ENCODE measurements at regions not wholly inside any gene's neighbourhood (a gene's known extent, or its start where the extent isn't known, plus 50 kb on each side); places are given as distances from the start of the nearest gene placed in this dataset.

DNA sequence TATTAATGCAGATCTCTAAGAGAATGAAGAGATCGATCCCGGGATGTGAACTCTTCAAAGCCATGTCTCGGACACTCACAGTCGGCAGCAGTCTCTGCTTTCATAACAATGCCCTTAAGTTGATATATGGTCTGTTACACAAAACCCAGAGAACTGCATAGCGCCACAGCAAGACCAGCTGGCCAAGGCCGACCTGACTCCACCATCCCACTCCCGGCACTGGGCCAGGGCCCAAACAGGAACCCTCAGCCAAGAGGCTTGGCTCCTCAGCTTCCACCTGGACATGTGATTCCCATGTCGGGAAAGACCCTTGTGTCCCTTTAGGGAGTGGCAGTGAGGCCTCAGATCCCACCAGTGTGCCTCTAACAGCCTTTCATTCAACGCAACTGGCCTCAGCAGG lies 106.6 kb upstream of the RNF32 start:
- no peak for TF ChIP-seq GATA2 (IDR thresholded peaks at IDR 0.05; ENCODE audit: insufficient read depth, insufficient read length, low read depth, low read length)
- TF ChIP-seq, protein P1, sequence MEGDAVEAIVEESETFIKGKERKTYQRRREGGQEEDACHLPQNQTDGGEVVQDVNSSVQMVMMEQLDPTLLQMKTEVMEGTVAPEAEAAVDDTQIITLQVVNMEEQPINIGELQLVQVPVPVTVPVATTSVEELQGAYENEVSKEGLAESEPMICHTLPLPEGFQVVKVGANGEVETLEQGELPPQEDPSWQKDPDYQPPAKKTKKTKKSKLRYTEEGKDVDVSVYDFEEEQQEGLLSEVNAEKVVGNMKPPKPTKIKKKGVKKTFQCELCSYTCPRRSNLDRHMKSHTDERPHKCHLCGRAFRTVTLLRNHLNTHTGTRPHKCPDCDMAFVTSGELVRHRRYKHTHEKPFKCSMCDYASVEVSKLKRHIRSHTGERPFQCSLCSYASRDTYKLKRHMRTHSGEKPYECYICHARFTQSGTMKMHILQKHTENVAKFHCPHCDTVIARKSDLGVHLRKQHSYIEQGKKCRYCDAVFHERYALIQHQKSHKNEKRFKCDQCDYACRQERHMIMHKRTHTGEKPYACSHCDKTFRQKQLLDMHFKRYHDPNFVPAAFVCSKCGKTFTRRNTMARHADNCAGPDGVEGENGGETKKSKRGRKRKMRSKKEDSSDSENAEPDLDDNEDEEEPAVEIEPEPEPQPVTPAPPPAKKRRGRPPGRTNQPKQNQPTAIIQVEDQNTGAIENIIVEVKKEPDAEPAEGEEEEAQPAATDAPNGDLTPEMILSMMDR (IDR thresholded peaks at IDR 0.05; ENCODE audit: extremely low read depth in 1 of 2, insufficient read depth in 1 of 2, low read depth in 1 of 2, low read length in 2 of 2), result no peak
- no peak for TF ChIP-seq FOS (IDR thresholded peaks at IDR 0.05; ENCODE audit: borderline replicate concordance, insufficient read depth, low read length)
- H3K27me3 ChIP-seq (ENCODE audit: control insufficient read depth in 2 of 2, insufficient read depth in 2 of 2, low read length in 2 of 2), result no peaks in the 10 kb centered on the region
- ChIA-PET CTCF (no interaction called here), POLR2A (no interaction called here)
- no peak overlapping the region for H3K27ac ChIP-seq (ENCODE audit: insufficient read depth, low read depth, low read length)
- no peaks in the 10 kb centered on the region for H3K4me1 ChIP-seq (ENCODE audit: control insufficient read depth, extremely low read depth, insufficient read depth, low read length)
- BruUV-seq (replicated peaks), result no TSS peak
- H3K36me3 ChIP-seq (ENCODE audit: control insufficient read depth in 2 of 2, extremely low read depth in 1 of 2, insufficient read depth in 2 of 2, low read length in 2 of 2), result no peaks in the 10 kb centered on the region
- DNase-seq (ENCODE audit: low read depth, low spot score) (no peak), FAIRE-seq (no peak)
- intact Hi-C loops (cut with micrococcal nuclease), result no loop called here
- no peaks in the 10 kb centered on the region for H4K20me1 ChIP-seq (replicated peaks; ENCODE audit: control insufficient read depth, extremely low read depth, insufficient read depth, low read length)
- H3K9ac ChIP-seq (replicated peaks; ENCODE audit: extremely low read depth, insufficient read depth, low read length), result no peak overlapping the region
- no peak overlapping the region for H2AFZ ChIP-seq (ENCODE audit: low read depth, low read length)
- no peak overlapping the region for H3K4me3 ChIP-seq (replicated peaks in 1 of 3; ENCODE audit: insufficient read depth in 1 of 3, low read depth in 1 of 3, low read length in 3 of 3)
- H3K79me2 ChIP-seq (ENCODE audit: control insufficient read depth, insufficient read depth, low read length), result no peaks in the 10 kb centered on the region
- no peaks in the 10 kb centered on the region for H3K9me3 ChIP-seq (replicated peaks; ENCODE audit: control insufficient read depth, insufficient read depth, low read length)
- dilution Hi-C loops (cut with MboI; ENCODE audit: extremely low pct_ligation_motif_present, low sequenced_read_pairs), result no loop called here
- no peak overlapping the region for H3K4me2 ChIP-seq (ENCODE audit: insufficient read depth, low read length)
- H3K9me1 ChIP-seq (replicated peaks; ENCODE audit: control insufficient read depth, extremely low read depth, insufficient read depth, low read length), result no peaks in the 10 kb centered on the region

DNA sequence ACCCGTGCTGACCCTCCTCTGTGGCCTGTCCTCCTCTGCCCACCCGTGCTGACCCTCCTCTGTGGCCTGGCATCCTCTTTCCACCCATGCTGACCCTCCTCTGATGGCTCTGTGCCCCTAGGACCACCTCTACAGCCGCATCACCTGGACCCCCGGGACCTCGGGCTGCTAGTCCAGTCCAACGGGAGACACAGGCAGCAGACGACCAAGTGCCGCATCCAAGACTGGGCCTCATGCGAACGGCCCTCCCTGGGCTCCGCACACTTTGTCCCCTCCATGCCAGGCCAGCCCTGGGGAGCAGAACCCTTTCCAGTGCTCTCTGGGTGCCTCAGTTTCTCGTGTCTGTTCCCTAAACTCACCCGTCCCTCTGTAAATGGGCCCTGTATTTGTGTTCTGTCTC lies 107.2 kb upstream of the RNF32 start:
- dilution Hi-C loops (cut with MboI; ENCODE audit: extremely low pct_ligation_motif_present, low sequenced_read_pairs) (no loop called here), intact Hi-C loops (cut with micrococcal nuclease) (no loop called here)
- Histone ChIP-seq H3K79me2 (ENCODE audit: control insufficient read depth, insufficient read depth, low read length) (no peaks in the 10 kb centered on the region), H3K9me1 (replicated peaks; ENCODE audit: control insufficient read depth, extremely low read depth, insufficient read depth, low read length) (no peaks in the 10 kb centered on the region), H3K9me3 (replicated peaks; ENCODE audit: control insufficient read depth, insufficient read depth, low read length) (no peaks in the 10 kb centered on the region), H3K9ac (replicated peaks; ENCODE audit: extremely low read depth, insufficient read depth, low read length) (no peak overlapping the region), H3K27ac (ENCODE audit: insufficient read depth, low read depth, low read length) (no peak overlapping the region), H4K20me1 (replicated peaks; ENCODE audit: control insufficient read depth, extremely low read depth, insufficient read depth, low read length) (no peaks in the 10 kb centered on the region), H3K36me3 (ENCODE audit: control insufficient read depth in 2 of 2, extremely low read depth in 1 of 2, insufficient read depth in 2 of 2, low read length in 2 of 2) (no peaks in the 10 kb centered on the region), H3K4me1 (ENCODE audit: control insufficient read depth, extremely low read depth, insufficient read depth, low read length) (no peaks in the 10 kb centered on the region), H3K4me3 (replicated peaks in 1 of 3; ENCODE audit: insufficient read depth in 1 of 3, low read depth in 1 of 3, low read length in 3 of 3) (no peak overlapping the region), H3K4me2 (ENCODE audit: insufficient read depth, low read length) (no peak overlapping the region), H3K27me3 (ENCODE audit: control insufficient read depth in 2 of 2, insufficient read depth in 2 of 2, low read length in 2 of 2) (no peaks in the 10 kb centered on the region), H2AFZ (ENCODE audit: low read depth, low read length) (no peak overlapping the region)
- TF ChIP-seq POLR2AphosphoS5 (IDR thresholded peaks at IDR 0.05; ENCODE audit: insufficient read depth, low read depth, low read length), result no peak
- no peak for TF ChIP-seq MYC (IDR thresholded peaks at IDR 0.05; ENCODE audit: low read depth, low read length)
- TF ChIP-seq EZH2 (IDR thresholded peaks at IDR 0.05; ENCODE audit: borderline replicate concordance, low read depth, low read length, severe bottlenecking), result no peak
- TF ChIP-seq, protein P1 (IDR thresholded peaks at IDR 0.05; ENCODE audit: extremely low read depth in 1 of 2, insufficient read depth in 1 of 2, low read depth in 1 of 2, low read length in 2 of 2), result no peak
- no peak for TF ChIP-seq POLR2A (IDR thresholded peaks at IDR 0.05; ENCODE audit: low read depth, low read length)
- no peak for TF ChIP-seq GATA2 (IDR thresholded peaks at IDR 0.05; ENCODE audit: insufficient read depth, insufficient read length, low read depth, low read length)
- TF ChIP-seq, protein P2, sequence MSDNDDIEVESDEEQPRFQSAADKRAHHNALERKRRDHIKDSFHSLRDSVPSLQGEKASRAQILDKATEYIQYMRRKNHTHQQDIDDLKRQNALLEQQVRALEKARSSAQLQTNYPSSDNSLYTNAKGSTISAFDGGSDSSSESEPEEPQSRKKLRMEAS (IDR thresholded peaks at IDR 0.05; ENCODE audit: insufficient read depth, insufficient read length), result no peak
- TF ChIP-seq FOS (IDR thresholded peaks at IDR 0.05; ENCODE audit: borderline replicate concordance, insufficient read depth, low read length), result no peak
- TF ChIP-seq JUN (IDR thresholded peaks at IDR 0.05; ENCODE audit: borderline replicate concordance, insufficient read depth, insufficient read length, low read depth), result no peak
- FAIRE-seq (no peak), DNase-seq (ENCODE audit: low read depth, low spot score) (no peak)
- BruUV-seq (replicated peaks), result no TSS peak
- ChIA-PET POLR2A (no interaction called here), CTCF (no interaction called here)
